Thoracic aorta (tissue), 2 donors: ENCODE measurements at regions not wholly inside any gene's neighbourhood (a gene's known extent, or its start where the extent isn't known, plus 50 kb on each side); places are given as distances from the start of the nearest gene placed in this dataset.

Experiments used
- ATAC-seq: fragments of 150-250 bp; one replicate; pipeline ENCODE4 v1.8.0; 2017; ENCODE audit warnings: low read depth; ENCODE audit not compliant: insufficient number of reproducible peaks, low FRiP score
- DNase-seq: peaks from one replicate; pipeline ENCODE4 v3.0.0-alpha.2; 2020; ENCODE audit warnings: low spot score
- H3K27ac ChIP-seq, 2 donors: fragments of 200-600 bp; sonication (generic); 1 replicate in 1 of 2; 2 replicates in 1 of 2; pipeline ENCODE4 v1.5.1; 2016; ENCODE audit warnings: mild to moderate bottlenecking in 2 of 2, moderate library complexity in 2 of 2
- H3K27me3 ChIP-seq: fragments of 200-600 bp; sonication (generic); replicated peaks from 2 replicates; pipeline ENCODE4 v1.6.0; 2016; ENCODE audit warnings: mild to moderate bottlenecking; ENCODE audit not compliant: insufficient read depth
- H3K36me3 ChIP-seq: fragments of 200-600 bp; sonication (generic); one replicate; pipeline ENCODE4 v1.5.1; 2016
- H3K4me1 ChIP-seq, 2 donors: fragments of 200-600 bp; sonication (generic); 1 replicate in 1 of 2; 2 replicates in 1 of 2; pipeline versions ENCODE4 v1.5.1 to v1.6.0; 2016; ENCODE audit warnings: low read depth in 2 of 2, mild to moderate bottlenecking in 1 of 2; ENCODE audit not compliant: control insufficient read depth in 1 of 2
- H3K4me3 ChIP-seq: fragments of 200-600 bp; sonication (generic); 2 replicates; pipeline ENCODE4 v1.5.1; 2016; ENCODE audit warnings: mild to moderate bottlenecking
- H3K9me3 ChIP-seq: fragments of 200-600 bp; sonication (generic); 2 replicates; pipeline ENCODE4 v1.5.1; 2016
- TF ChIP-seq, protein P1 (sequence below): fragments of 200-600 bp; sonication (generic); IDR thresholded peaks from one replicate; pipeline ENCODE4 v1.5.1; 2019; ENCODE audit warnings: antibody characterized with exemption

DNA sequence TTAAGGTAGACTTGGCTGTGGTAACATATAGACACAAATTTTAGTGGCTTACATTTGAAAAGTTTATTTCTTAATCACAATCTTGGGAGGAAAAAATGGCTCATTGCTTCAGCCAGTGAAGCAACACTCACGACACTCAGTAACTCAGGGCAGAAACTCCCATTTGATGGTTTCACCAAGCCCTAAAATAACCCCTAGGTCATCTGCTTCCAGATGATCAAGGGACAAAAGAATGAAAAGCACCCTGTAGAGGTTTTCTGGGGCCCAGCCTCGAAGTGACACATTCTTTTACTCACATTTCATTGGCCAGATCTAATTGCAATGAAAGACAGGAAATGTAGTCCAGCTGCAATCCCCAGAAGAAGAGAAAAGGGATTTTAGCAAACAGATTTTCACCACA, 275.9 kb downstream of the TMX3 start:
- TF ChIP-seq, protein P1, sequence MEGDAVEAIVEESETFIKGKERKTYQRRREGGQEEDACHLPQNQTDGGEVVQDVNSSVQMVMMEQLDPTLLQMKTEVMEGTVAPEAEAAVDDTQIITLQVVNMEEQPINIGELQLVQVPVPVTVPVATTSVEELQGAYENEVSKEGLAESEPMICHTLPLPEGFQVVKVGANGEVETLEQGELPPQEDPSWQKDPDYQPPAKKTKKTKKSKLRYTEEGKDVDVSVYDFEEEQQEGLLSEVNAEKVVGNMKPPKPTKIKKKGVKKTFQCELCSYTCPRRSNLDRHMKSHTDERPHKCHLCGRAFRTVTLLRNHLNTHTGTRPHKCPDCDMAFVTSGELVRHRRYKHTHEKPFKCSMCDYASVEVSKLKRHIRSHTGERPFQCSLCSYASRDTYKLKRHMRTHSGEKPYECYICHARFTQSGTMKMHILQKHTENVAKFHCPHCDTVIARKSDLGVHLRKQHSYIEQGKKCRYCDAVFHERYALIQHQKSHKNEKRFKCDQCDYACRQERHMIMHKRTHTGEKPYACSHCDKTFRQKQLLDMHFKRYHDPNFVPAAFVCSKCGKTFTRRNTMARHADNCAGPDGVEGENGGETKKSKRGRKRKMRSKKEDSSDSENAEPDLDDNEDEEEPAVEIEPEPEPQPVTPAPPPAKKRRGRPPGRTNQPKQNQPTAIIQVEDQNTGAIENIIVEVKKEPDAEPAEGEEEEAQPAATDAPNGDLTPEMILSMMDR, result no peak
- Histone ChIP-seq H3K9me3 (no peaks in the 10 kb centered on the region), H3K27ac (no peak overlapping the region), H3K4me3 (no peak overlapping the region), H3K27me3 (no peaks in the 10 kb centered on the region), H3K4me1 (no peaks in the 10 kb centered on the region), H3K36me3 (no peaks in the 10 kb centered on the region)
- ATAC-seq (no peak), DNase-seq (no peak)

DNA sequence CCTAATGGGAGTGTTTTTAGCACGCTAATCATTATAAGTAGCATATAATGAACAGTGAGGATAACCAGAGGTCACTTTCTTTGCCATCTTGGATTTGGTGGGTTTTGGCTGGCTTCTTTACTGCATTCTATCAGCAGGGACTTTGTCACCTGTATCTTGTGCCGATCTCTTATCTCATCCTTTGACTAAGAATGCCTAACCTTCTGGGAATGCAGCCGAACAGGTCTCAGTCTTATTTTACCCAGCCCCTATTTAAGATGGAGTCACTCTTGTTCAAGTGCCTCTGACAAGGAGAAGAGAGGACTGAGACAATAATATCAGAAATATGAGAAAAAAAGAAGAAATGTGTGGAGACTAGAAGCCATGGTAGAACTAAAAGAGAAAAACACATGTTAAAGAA, 276.4 kb downstream of the TMX3 start:
- ATAC-seq, result no peak
- H3K27ac ChIP-seq, result no peak overlapping the region

DNA sequence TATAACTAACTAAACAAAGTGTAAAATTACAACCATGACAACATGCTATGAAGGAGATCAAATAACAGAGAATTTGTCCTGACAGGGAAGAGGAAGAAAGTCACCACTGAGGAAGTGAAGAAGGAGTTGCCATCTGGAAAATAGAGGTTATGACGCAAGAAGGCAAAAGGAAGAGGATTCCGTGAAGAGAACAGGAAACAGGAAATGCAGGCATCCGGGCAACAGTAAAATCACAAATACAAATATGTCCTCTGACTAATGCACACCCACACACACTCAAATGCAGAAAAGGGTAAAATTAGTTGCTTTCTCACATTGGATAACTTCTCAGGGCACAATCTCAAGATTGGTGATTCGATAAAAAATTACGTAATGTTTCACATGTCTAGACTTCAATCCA, 278.4 kb downstream of the TMX3 start:
- H3K36me3 ChIP-seq, result no peaks in the 10 kb centered on the region
- no peaks in the 10 kb centered on the region for H3K27me3 ChIP-seq
- TF ChIP-seq, protein P1, result no peak
- no peaks in the 10 kb centered on the region for H3K4me1 ChIP-seq
- H3K27ac ChIP-seq, result no peak overlapping the region
- ATAC-seq (no peak), DNase-seq (no peak)
- H3K9me3 ChIP-seq, result no peaks in the 10 kb centered on the region
- no peak overlapping the region for H3K4me3 ChIP-seq

More for the DNA sequence above, 276.4 kb downstream of the TMX3 start:
- Histone ChIP-seq H3K36me3 (no peaks in the 10 kb centered on the region), H3K4me1 (no peaks in the 10 kb centered on the region), H3K9me3 (no peaks in the 10 kb centered on the region), H3K27me3 (no peaks in the 10 kb centered on the region), H3K4me3 (no peak overlapping the region)
- no peak for DNase-seq
- TF ChIP-seq, protein P1, result no peak

DNA sequence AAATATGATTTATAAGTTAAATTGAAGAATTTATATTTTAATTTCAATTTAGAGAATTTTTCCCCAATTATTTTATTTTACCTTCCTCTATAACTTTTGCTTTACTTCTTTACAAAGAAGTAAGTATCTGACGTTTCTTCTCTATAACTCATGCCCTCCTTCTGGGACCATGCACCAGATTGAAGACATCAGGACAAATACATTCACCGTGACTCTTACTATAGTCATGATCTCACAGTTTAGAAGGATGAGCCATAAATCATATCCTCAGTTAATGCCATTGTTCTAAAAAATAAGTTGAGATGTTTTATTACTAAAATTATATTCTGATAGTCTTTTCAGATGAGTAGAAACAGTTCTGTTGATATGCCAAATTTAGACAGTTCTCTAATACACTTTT, 279.3 kb downstream of the TMX3 start:
- ATAC-seq, result no peak
- H3K9me3 ChIP-seq, result no peaks in the 10 kb centered on the region
- H3K36me3 ChIP-seq, result no peaks in the 10 kb centered on the region
- H3K27ac ChIP-seq, result no peak overlapping the region
- no peaks in the 10 kb centered on the region for H3K4me1 ChIP-seq
- TF ChIP-seq, protein P1, result no peak
- DNase-seq, result no peak
- no peak overlapping the region for H3K4me3 ChIP-seq
- no peaks in the 10 kb centered on the region for H3K27me3 ChIP-seq

DNA sequence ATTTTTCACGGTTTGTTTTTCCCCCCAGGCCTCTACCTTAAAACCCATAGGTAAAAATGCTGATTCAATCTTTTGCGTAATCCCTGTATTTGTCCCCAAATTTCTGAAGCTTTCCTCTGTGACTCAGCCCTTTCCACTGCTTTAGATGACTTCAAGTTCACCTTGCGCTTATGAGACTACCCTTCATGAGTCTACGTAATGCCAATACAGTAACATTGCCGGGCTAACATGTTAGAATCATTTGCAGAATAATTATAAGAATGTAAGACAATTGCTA, 283.0 kb downstream of the TMX3 start:
- Histone ChIP-seq H3K4me1 (no peaks in the 10 kb centered on the region), H3K27ac (no peak overlapping the region), H3K9me3 (no peaks in the 10 kb centered on the region), H3K36me3 (no peaks in the 10 kb centered on the region), H3K4me3 (no peak overlapping the region), H3K27me3 (no peaks in the 10 kb centered on the region)
- DNase-seq (no peak), ATAC-seq (no peak)
- TF ChIP-seq, protein P1, result no peak
